Stomach (tissue), 4 donors: ENCODE measurements at regions not wholly inside any gene's neighbourhood (a gene's known extent, or its start where the extent isn't known, plus 50 kb on each side); places are given as distances from the start of the nearest gene placed in this dataset.

ENCODE experiments used
- EP300 ChIP-seq: sonication (generic); formaldehyde crosslinking; IDR thresholded peaks from one replicate; pipeline ENCODE4 v1.6.1; 2017; ENCODE audit warnings: antibody characterized with exemption
- POLR2A ChIP-seq, 4 donors: fragments of 450-650 bp; IDR thresholded peaks; one replicate each; pipeline ENCODE4 v1.6.1; 2016; ENCODE audit warnings: antibody characterized with exemption in 4 of 4, control low read depth in 2 of 4, mild to moderate bottlenecking in 1 of 4, moderate library complexity in 1 of 4
- POLR2AphosphoS5 ChIP-seq, 3 donors: sonication (generic); formaldehyde crosslinking; IDR thresholded peaks; one replicate each; pipeline ENCODE4 v1.6.1; 2016; ENCODE audit warnings: antibody characterized with exemption in 3 of 3
- TF ChIP-seq, protein P1 (sequence below), 7 experiments: fragments of 450-650 bp in 4 of 7; fragments of 200-600 bp in 3 of 7; sonication (generic) in 3 of 7; IDR thresholded peaks; one replicate each; pipeline ENCODE4 v1.5.1; 2016 to 2019; ENCODE audit warnings: antibody characterized with exemption in 7 of 7, control low read depth in 2 of 7, mild to moderate bottlenecking in 1 of 7

DNA sequence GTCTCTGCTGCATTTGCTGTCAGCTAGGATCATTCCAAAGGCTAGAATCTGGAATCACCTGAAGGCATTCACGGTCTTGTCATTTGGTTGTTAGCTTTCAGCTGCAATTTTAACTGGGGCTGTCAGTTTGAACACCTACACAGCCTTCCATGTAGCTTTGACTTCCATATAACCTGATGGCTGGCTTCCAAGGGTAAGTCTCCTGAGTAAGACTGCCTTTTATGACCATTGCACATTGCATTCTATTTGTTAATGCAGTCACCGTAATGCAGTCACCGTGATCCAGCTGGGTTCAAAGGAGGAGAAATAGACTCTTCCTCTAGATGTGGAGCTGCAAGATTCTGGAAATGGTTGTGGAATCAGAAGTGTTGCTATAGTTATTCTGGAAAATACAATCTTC lies 1284.2 kb downstream of the ADGRL3 start:
- no peak for TF ChIP-seq POLR2A (IDR thresholded peaks at IDR 0.05)
- TF ChIP-seq, protein P1, sequence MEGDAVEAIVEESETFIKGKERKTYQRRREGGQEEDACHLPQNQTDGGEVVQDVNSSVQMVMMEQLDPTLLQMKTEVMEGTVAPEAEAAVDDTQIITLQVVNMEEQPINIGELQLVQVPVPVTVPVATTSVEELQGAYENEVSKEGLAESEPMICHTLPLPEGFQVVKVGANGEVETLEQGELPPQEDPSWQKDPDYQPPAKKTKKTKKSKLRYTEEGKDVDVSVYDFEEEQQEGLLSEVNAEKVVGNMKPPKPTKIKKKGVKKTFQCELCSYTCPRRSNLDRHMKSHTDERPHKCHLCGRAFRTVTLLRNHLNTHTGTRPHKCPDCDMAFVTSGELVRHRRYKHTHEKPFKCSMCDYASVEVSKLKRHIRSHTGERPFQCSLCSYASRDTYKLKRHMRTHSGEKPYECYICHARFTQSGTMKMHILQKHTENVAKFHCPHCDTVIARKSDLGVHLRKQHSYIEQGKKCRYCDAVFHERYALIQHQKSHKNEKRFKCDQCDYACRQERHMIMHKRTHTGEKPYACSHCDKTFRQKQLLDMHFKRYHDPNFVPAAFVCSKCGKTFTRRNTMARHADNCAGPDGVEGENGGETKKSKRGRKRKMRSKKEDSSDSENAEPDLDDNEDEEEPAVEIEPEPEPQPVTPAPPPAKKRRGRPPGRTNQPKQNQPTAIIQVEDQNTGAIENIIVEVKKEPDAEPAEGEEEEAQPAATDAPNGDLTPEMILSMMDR (IDR thresholded peaks at IDR 0.05), result no peak
- TF ChIP-seq EP300, result no peak
- TF ChIP-seq POLR2AphosphoS5 (IDR thresholded peaks at IDR 0.05), result no peak
